PC-3 (cell line): ENCODE measurements at regions not wholly inside any gene's neighbourhood (a gene's known extent, or its start where the extent isn't known, plus 50 kb on each side); places are given as distances from the start of the nearest gene placed in this dataset.

Source experiments
- CTCF ChIP-seq: fragments of 300-600 bp; sonication (generic); conservative IDR thresholded peaks from 2 replicates; pipeline ENCODE4 v1.5.1; 2017; ENCODE audit warnings: antibody characterized with exemption, low read depth, mild to moderate bottlenecking, low read length
- EZH2phosphoT487 ChIP-seq: fragments of 300-600 bp; sonication (generic); IDR thresholded peaks from 2 replicates; pipeline ENCODE4 v1.6.1; 2018; ENCODE audit warnings: mild to moderate bottlenecking, antibody characterized with exemption, low read length, borderline replicate concordance

DNA sequence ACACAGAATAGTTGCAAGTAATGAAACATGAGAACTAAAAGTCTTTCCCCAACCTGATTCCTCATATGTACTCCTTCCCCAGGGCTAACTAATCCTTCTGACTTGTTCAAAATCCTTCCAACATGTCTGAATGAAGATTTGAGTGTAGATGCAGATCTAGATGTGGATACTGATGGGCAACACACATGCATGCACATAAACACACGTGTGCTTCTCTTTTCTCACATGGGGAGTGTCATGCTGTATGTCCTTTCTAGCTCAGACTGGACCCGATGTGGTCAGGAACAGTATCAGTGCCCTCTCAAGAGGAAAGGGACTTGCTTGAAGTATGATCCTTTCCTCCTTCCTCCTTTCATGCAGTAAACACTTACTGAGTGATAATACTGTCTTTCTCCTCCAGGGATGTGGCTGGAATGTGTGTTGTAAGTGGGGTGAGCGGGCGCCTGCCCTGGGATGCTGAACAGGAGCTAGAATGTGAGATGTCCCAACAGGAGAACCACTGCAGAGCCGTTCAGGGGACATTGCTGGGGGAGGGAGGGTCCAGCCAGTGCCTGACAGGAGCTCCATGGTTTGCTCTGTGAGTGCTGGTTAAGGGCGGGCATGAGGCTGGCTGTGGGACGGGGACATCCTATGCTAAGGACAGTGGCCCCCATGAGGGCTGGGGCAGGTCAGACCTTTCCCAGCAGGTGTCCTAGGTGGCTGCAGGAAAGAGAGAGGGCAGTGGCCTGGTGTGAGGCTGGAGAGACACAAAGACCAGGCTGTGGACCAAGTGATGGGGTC is 146.9 kb downstream of the TEX29 start:
- TF ChIP-seq CTCF = no peak
- no peak for TF ChIP-seq EZH2phosphoT487
